ENCODE measurements at regions not wholly inside any gene's neighbourhood (a gene's known extent, or its start where the extent isn't known, plus 50 kb on each side); places are given as distances from the start of the nearest gene placed in this dataset.

GRCh38 chr17:15157051-15157450, 108.1 kb downstream of the PMP22 start:
- no peak for TF ChIP-seq CTCF (IDR thresholded peaks at IDR 0.05)
- no peak for TF ChIP-seq GABPB1 (CRISPR knock-in tag; IDR thresholded peaks at IDR 0.05)
- no peak for TF ChIP-seq FOXP4 (CRISPR knock-in tag; IDR thresholded peaks at IDR 0.05)
- TF ChIP-seq MYBL2 (CRISPR knock-in tag; IDR thresholded peaks at IDR 0.05), result no peak
- no peak for TF ChIP-seq RELA (CRISPR knock-in tag; IDR thresholded peaks at IDR 0.05; ENCODE audit: borderline replicate concordance)
- no peak for TF ChIP-seq ATF1 (CRISPR knock-in tag; IDR thresholded peaks at IDR 0.05)
- TF ChIP-seq ELF4 (CRISPR knock-in tag; IDR thresholded peaks at IDR 0.05; ENCODE audit: low read depth), result no peak
- TF ChIP-seq ATF3 (CRISPR knock-in tag; conservative IDR thresholded peaks at IDR 0.05), result no peak
- TF ChIP-seq SP1 (CRISPR knock-in tag; conservative IDR thresholded peaks at IDR 0.05), result no peak
- TF ChIP-seq USF2 (CRISPR knock-in tag; IDR thresholded peaks at IDR 0.05), result no peak
- TF ChIP-seq PRDM15 (CRISPR knock-in tag; IDR thresholded peaks at IDR 0.05), result no peak
- no peak for TF ChIP-seq TCF7 (CRISPR knock-in tag; IDR thresholded peaks at IDR 0.05; ENCODE audit: low read depth)
- no peak for TF ChIP-seq MXD4 (CRISPR knock-in tag; IDR thresholded peaks at IDR 0.05; ENCODE audit: borderline replicate concordance)
- no peak for TF ChIP-seq MAX (CRISPR knock-in tag; IDR thresholded peaks at IDR 0.05)

All from WTC11 (cell line).